Uterus (tissue), 2 donors: ENCODE measurements at regions not wholly inside any gene's neighbourhood (a gene's known extent, or its start where the extent isn't known, plus 50 kb on each side); places are given as distances from the start of the nearest gene placed in this dataset.

ENCODE experiments used
- POLR2A ChIP-seq, 2 donors: fragments of 450-650 bp; IDR thresholded peaks; one replicate each; pipeline ENCODE4 v1.6.1; 2016; ENCODE audit warnings: antibody characterized with exemption in 2 of 2, mild to moderate bottlenecking in 1 of 2, moderate library complexity in 1 of 2
- TF ChIP-seq, protein P1 (sequence below), 4 experiments: fragments of 200-600 bp in 2 of 4; fragments of 450-650 bp in 2 of 4; sonication (generic) in 2 of 4; IDR thresholded peaks; one replicate each; pipeline ENCODE4 v1.5.1; 2016 to 2019; ENCODE audit warnings: antibody characterized with exemption in 4 of 4, mild to moderate bottlenecking in 2 of 4, moderate library complexity in 1 of 4

GRCh38 chr1:63005812-63006211 is 221.9 kb downstream of the ATG4C start:
- TF ChIP-seq, protein P1, sequence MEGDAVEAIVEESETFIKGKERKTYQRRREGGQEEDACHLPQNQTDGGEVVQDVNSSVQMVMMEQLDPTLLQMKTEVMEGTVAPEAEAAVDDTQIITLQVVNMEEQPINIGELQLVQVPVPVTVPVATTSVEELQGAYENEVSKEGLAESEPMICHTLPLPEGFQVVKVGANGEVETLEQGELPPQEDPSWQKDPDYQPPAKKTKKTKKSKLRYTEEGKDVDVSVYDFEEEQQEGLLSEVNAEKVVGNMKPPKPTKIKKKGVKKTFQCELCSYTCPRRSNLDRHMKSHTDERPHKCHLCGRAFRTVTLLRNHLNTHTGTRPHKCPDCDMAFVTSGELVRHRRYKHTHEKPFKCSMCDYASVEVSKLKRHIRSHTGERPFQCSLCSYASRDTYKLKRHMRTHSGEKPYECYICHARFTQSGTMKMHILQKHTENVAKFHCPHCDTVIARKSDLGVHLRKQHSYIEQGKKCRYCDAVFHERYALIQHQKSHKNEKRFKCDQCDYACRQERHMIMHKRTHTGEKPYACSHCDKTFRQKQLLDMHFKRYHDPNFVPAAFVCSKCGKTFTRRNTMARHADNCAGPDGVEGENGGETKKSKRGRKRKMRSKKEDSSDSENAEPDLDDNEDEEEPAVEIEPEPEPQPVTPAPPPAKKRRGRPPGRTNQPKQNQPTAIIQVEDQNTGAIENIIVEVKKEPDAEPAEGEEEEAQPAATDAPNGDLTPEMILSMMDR (IDR thresholded peaks at IDR 0.05): no peak
- TF ChIP-seq POLR2A (IDR thresholded peaks at IDR 0.05): no peak
